K562 (cell line): ENCODE measurements at regions not wholly inside any gene's neighbourhood (a gene's known extent, or its start where the extent isn't known, plus 50 kb on each side); places are given as distances from the start of the nearest gene placed in this dataset.

Source experiments
- ARID4B ChIP-seq: sonication (generic); formaldehyde crosslinking; IDR thresholded peaks from 2 replicates; pipeline ENCODE4 v1.8.0; 2022; ENCODE audit warnings: mild to moderate bottlenecking, missing genetic modification reagents
- CC2D1A ChIP-seq: fragments of 450-650 bp; IDR thresholded peaks from 2 replicates; pipeline ENCODE4 v1.6.1; 2017; ENCODE audit warnings: mild to moderate bottlenecking
- GATAD2B ChIP-seq: fragments of 450-650 bp; IDR thresholded peaks from 2 replicates; pipeline ENCODE4 v1.6.1; 2017; ENCODE audit warnings: mild to moderate bottlenecking, borderline replicate concordance
- HDAC2 ChIP-seq: fragments of 450-650 bp; IDR thresholded peaks from 2 replicates; pipeline ENCODE4 v1.6.1; 2016; ENCODE audit warnings: mild to moderate bottlenecking
- MGA ChIP-seq: fragments of 450-650 bp; IDR thresholded peaks from 2 replicates; pipeline ENCODE4 v1.6.1; 2016; ENCODE audit warnings: mild to moderate bottlenecking, moderate library complexity
- MYNN ChIP-seq, 2 experiments: sonication (generic); formaldehyde crosslinking in 1 of 2; IDR thresholded peaks; 2 replicates each; pipeline versions ENCODE4 v1.5.0 to v1.6.1; 2016 to 2020; ENCODE audit warnings: antibody characterized with exemption in 1 of 2, missing genetic modification reagents in 1 of 2
- NEUROD1 ChIP-seq: fragments of 150-350 bp; IDR thresholded peaks from 2 replicates; pipeline ENCODE4 v1.6.1; 2014; ENCODE audit warnings: borderline replicate concordance, low read length, low read depth; ENCODE audit not compliant: partially characterized antibody
- PHF20 ChIP-seq: fragments of 450-650 bp; IDR thresholded peaks from 2 replicates; pipeline ENCODE4 v1.6.1; 2018; ENCODE audit not compliant: partially characterized antibody
- PKNOX1 ChIP-seq: fragments of 450-650 bp; IDR thresholded peaks from 2 replicates; pipeline ENCODE4 v1.6.1; 2016
- U2AF1 ChIP-seq: fragments of 200-400 bp; formaldehyde crosslinking; optimal IDR thresholded peaks from 2 replicates; pipeline ENCODE3; 2017; ENCODE audit warnings: mild to moderate bottlenecking, low read depth, low read length, moderate library complexity
- ZFX ChIP-seq: sonication (generic); formaldehyde crosslinking; IDR thresholded peaks from 2 replicates; pipeline ENCODE4 v1.8.0; 2022; ENCODE audit warnings: mild to moderate bottlenecking, missing genetic modification reagents, moderate library complexity

- TF ChIP-seq MGA: peak; percentile 37
- TF ChIP-seq ZFX (CRISPR knock-in tag): no peak
- no peak for TF ChIP-seq U2AF1
- no peak for TF ChIP-seq MYNN (IDR thresholded peaks at IDR 0.05)
- TF ChIP-seq MYNN (CRISPR knock-in tag; IDR thresholded peaks at IDR 0.05): no peak
- TF ChIP-seq PHF20: no peak
- no peak for TF ChIP-seq CC2D1A
- TF ChIP-seq ARID4B: no peak
- TF ChIP-seq NEUROD1: no peak
- TF ChIP-seq HDAC2: no peak
- no peak for TF ChIP-seq PKNOX1
- no peak for TF ChIP-seq GATAD2B
Measured at GRCh38 chr1:244322181-244322580, 129.5 kb downstream of the ADSS2 start (continued).
